ENCODE measurements at regions not wholly inside any gene's neighbourhood (a gene's known extent, or its start where the extent isn't known, plus 50 kb on each side); places are given as distances from the start of the nearest gene placed in this dataset.

DNA sequence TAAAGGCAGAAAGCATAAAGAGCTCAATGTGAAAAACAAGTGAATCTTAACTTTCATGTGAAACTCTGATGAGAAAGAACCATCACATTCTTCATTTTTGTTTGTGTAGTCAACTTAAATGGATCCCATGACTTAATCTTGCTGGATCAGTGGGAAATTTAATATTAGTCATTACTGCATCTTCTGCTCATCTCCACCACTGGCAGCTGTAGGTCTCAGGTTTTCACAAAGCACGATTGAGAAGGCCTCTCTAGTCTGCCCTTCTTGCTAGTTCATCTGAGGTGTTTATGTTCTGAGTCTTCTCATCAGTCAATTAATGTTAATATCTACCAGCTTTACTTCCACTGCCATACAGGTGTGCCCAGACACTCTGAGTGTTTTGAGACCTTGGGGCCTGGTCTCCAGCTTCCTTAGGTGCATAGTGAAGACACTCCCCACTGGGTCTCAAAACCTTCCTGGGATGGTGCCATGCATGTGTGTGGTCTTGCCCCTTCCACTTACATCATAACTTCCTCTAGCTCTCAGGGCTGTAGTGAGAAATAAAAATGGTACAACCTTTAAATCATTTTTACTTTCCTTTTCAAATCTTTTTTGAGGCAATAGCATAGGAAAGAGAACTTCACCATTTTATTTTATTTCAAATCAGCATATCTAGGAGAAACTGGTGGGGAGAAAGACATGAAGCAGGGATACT, 421.6 kb upstream of the CBLB start:
- peaks cover 5% of the 10 kb centered on the region for H3K9me3 Mint-ChIP-seq
- CTCF ChIA-PET = no interaction called here
- H3K27me3 Mint-ChIP-seq = no peaks in the 10 kb centered on the region
- intact Hi-C loops (cut with micrococcal nuclease) = no loop called here
- no peak for DNase-seq
- peaks cover 7% of the 10 kb centered on the region for H3K4me1 Mint-ChIP-seq
- POLR2A ChIA-PET = interaction anchor here (0.9 kb wide), 1 partner anchor 64 kb away, joined by 3 read pairs; no protein-coding TSS in a partner anchor
- TF ChIP-seq, protein P1, sequence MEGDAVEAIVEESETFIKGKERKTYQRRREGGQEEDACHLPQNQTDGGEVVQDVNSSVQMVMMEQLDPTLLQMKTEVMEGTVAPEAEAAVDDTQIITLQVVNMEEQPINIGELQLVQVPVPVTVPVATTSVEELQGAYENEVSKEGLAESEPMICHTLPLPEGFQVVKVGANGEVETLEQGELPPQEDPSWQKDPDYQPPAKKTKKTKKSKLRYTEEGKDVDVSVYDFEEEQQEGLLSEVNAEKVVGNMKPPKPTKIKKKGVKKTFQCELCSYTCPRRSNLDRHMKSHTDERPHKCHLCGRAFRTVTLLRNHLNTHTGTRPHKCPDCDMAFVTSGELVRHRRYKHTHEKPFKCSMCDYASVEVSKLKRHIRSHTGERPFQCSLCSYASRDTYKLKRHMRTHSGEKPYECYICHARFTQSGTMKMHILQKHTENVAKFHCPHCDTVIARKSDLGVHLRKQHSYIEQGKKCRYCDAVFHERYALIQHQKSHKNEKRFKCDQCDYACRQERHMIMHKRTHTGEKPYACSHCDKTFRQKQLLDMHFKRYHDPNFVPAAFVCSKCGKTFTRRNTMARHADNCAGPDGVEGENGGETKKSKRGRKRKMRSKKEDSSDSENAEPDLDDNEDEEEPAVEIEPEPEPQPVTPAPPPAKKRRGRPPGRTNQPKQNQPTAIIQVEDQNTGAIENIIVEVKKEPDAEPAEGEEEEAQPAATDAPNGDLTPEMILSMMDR (IDR thresholded peaks at IDR 0.05) = no peak
- no peak overlapping the region for H3K27ac Mint-ChIP-seq
- no peaks in the 10 kb centered on the region for H3K36me3 Mint-ChIP-seq (ENCODE audit: low read depth)
- ATAC-seq (ENCODE audit: low read depth) = no peak
- H3K4me3 Mint-ChIP-seq = no peak overlapping the region

DNA sequence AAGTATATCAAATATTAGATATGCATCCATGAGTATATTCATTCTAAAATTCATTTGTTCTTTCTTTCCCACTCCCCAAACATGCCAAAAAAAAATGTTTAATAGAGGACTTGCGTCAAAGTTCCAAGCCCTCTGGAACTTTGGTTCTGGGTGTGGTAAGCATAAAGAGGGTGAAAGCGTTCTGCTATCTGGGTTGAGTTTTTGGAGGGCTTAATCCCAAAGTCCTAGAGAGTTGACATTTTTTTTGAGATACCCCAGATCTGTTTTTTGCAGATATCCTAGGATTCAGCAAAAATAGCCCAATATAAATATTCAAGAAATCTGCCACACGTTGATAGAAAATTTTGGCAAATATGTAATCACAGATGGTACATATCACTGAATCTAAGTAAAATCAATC, 424.3 kb upstream of the CBLB start:
- no peaks in the 10 kb centered on the region for H3K27me3 Mint-ChIP-seq
- H3K9me3 Mint-ChIP-seq = no peaks in the 10 kb centered on the region
- no peak for DNase-seq
- no peak overlapping the region for H3K27ac Mint-ChIP-seq
- intact Hi-C loops (cut with micrococcal nuclease) = no loop called here
- H3K4me3 Mint-ChIP-seq = no peak overlapping the region
- TF ChIP-seq, protein P1 (IDR thresholded peaks at IDR 0.05) = no peak
- H3K36me3 Mint-ChIP-seq (ENCODE audit: low read depth) = no peaks in the 10 kb centered on the region
- peaks cover 7% of the 10 kb centered on the region for H3K4me1 Mint-ChIP-seq
- POLR2A ChIA-PET = no interaction called here
- no peak for ATAC-seq (ENCODE audit: low read depth)
- CTCF ChIA-PET = no interaction called here

DNA sequence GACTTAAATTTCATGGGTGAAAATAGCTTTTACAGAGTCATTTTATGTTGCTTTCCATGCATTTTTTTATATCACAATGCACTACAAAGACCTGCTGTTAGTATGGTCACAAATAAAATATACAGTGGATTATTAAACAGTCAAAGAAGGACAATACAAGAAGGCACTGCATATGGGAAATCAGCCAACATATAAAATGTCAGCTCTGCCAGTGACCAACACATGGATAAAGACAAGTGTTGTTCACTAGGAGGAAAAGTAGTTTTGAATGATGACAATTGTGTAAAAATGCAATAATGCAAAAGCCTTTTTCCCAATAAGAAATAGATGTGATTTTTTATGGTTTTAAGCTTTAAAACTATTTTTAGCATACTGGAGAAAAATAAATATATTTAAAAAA, 425.3 kb upstream of the CBLB start:
- Mint-ChIP-seq H3K27ac (no peak overlapping the region), H3K4me3 (no peak overlapping the region), H3K36me3 (ENCODE audit: low read depth) (no peaks in the 10 kb centered on the region), H3K9me3 (no peaks in the 10 kb centered on the region), H3K27me3 (no peaks in the 10 kb centered on the region), H3K4me1 (peaks cover 7% of the 10 kb centered on the region)
- ATAC-seq (ENCODE audit: low read depth) (no peak), DNase-seq (no peak)
- ChIA-PET POLR2A (no interaction called here), CTCF (no interaction called here)
- intact Hi-C loops (cut with micrococcal nuclease) = no loop called here
- TF ChIP-seq, protein P1 (IDR thresholded peaks at IDR 0.05) = no peak

DNA sequence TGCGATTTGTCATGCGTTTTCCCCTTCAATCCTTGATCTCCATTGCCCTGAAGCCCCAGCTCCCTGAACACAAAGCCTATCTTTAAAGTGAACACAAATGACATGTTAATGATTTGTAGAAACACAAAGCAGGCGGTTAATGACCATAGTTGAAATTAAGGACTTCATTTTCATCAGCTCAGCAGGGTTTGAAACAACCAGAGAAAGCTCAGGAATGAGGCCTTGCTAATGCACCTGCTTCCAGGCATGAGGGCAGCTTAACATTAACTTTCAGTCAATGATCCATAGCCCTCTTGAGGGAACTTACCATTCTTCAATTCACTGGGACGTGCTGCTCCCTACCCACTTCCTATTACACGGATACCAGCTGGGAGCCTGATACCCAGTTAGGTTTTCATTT, 427.2 kb upstream of the CBLB start:
- no peak for ATAC-seq (ENCODE audit: low read depth)
- TF ChIP-seq, protein P1 (IDR thresholded peaks at IDR 0.05) = no peak
- ChIA-PET CTCF (no interaction called here), POLR2A (no interaction called here)
- Mint-ChIP-seq H3K4me1 (peaks cover 5% of the 10 kb centered on the region), H3K9me3 (no peaks in the 10 kb centered on the region), H3K27me3 (no peaks in the 10 kb centered on the region), H3K36me3 (ENCODE audit: low read depth) (no peaks in the 10 kb centered on the region), H3K4me3 (no peak overlapping the region), H3K27ac (no peak overlapping the region)
- DNase-seq = no peak
- intact Hi-C loops (cut with micrococcal nuclease) = no loop called here

DNA sequence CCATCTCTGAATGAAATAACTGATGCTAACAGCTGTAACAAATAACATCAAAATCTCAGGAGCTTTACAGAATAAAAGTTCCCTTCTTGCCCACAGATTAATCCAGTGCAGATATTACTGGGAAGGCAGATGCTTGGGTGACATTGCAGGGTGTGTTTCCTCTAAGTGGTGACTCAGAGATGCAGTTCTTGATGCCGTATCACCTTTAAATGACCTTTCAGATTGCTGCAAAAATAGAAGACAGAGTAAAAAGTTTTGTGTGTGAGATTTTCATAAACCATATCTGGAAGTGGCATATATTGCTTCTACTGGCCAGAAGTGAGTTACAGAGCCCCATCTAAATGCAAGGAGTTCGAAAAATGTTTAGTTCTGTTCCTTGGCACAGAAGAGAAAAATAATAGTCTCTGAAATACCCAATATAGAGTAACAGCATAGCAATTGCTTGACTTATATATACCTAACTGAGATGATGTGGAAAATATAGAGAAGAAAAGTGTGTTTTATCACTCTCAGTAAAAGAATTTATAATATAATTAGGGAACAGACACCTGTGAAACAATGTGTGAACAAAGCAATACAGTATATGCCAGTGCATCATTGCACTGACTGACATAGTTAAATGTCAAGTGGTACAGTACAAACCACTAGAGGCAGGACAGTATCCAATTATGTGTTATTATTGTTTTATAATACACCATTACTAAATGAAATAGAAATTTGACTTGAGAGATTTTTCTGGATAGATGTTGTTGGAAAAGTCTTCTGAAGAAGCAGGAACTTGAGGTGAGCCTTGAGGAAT, 430.7 kb upstream of the CBLB start:
- Mint-ChIP-seq H3K27ac (no peak overlapping the region), H3K27me3 (no peaks in the 10 kb centered on the region), H3K4me3 (no peak overlapping the region), H3K36me3 (ENCODE audit: low read depth) (no peaks in the 10 kb centered on the region), H3K9me3 (no peaks in the 10 kb centered on the region), H3K4me1 (peaks cover 25% of the 10 kb centered on the region)
- ATAC-seq (ENCODE audit: low read depth) (peak; percentile 41), DNase-seq (no peak)
- intact Hi-C loops (cut with micrococcal nuclease) = no loop called here
- TF ChIP-seq, protein P1 (IDR thresholded peaks at IDR 0.05) = no peak
- ChIA-PET POLR2A (no interaction called here), CTCF (no interaction called here)

Data from activated B cell treated with CpG ODN at 0.5 μM for 24 hours (primary cell).